ENCODE measurements at regions not wholly inside any gene's neighbourhood (a gene's known extent, or its start where the extent isn't known, plus 50 kb on each side); places are given as distances from the start of the nearest gene placed in this dataset.
A peak's percentile ranks its signal among the peaks of the same experiment; 100 is the strongest.

DNA sequence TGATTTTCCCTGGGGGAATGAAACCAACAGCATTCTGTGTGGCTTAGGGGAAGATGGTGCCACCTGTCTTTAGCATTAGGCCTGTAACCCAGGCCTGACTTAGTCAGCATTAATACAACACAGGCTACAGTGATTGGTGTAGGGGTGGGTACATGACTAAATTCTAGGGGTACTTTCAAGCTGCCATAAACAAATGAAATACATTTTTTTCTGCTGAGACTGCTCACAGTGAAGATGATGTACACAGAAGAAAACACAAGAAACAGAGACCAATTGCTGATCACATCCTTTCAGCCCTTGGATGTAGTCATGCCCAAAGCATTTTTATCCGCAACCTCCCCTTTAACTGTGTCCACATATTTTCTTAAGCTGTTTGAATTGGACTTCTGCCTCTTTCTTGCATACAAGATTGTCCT, 527.2 kb downstream of the KCTD16 start:
- DNase-seq (ENCODE audit: extremely low spot score, unreplicated experiment) = no peak
- Mint-ChIP-seq H3K27me3 (ENCODE audit: unreplicated experiment) (no peaks in the 10 kb centered on the region), H3K9me3 (ENCODE audit: unreplicated experiment) (peaks cover 5% of the 10 kb centered on the region), H3K27ac (ENCODE audit: unreplicated experiment) (peak overlapping the region; percentile 82), H3K4me3 (ENCODE audit: unreplicated experiment) (no peak overlapping the region), H3K36me3 (ENCODE audit: unreplicated experiment) (no peaks in the 10 kb centered on the region), H3K4me1 (ENCODE audit: unreplicated experiment) (peaks cover 26% of the 10 kb centered on the region)
- TF ChIP-seq, protein P1, sequence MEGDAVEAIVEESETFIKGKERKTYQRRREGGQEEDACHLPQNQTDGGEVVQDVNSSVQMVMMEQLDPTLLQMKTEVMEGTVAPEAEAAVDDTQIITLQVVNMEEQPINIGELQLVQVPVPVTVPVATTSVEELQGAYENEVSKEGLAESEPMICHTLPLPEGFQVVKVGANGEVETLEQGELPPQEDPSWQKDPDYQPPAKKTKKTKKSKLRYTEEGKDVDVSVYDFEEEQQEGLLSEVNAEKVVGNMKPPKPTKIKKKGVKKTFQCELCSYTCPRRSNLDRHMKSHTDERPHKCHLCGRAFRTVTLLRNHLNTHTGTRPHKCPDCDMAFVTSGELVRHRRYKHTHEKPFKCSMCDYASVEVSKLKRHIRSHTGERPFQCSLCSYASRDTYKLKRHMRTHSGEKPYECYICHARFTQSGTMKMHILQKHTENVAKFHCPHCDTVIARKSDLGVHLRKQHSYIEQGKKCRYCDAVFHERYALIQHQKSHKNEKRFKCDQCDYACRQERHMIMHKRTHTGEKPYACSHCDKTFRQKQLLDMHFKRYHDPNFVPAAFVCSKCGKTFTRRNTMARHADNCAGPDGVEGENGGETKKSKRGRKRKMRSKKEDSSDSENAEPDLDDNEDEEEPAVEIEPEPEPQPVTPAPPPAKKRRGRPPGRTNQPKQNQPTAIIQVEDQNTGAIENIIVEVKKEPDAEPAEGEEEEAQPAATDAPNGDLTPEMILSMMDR (IDR thresholded peaks at IDR 0.05) = peak; percentile 42

DNA sequence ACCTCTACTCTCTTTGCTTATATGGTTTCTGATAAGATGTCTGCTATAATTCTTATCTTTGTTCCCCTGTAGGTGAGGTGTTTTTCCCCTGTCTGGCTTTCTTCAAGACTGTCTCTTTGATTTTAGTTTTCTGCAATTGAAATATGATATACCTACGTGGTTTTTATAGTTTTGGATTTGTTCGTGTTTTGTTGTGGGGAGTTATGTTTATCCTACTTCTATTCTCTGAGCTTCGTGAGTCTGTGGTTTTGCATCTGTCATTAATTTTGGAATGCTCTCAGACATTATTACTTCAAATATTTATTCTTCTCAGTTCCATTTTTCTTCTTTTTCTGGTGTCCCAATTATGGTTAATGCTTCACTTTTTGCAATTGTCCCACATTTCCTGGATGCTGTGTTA, 521.3 kb downstream of the KCTD16 start:
- TF ChIP-seq, protein P1 (IDR thresholded peaks at IDR 0.05) = no peak
- no peak for DNase-seq (ENCODE audit: extremely low spot score, unreplicated experiment)
- H3K27ac Mint-ChIP-seq (ENCODE audit: unreplicated experiment) = no peak overlapping the region

DNA sequence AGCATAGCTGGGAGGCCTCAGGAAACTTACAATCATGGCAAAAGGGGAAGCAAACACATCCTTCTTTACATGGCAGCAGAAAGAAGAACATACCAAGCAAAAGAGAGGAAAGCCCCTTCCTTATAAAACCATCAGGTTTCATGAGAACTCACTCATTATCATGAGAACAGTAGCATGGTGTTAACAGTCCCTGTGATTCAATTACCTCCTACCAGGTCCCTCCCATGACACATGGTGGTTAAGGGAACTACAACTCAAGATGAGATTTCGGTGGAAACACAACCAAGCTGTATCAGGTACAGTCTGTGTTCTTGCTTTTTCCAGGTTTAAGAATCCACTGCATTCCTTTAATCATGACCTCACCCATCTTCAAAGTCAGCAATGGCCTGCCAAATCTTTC, 514.2 kb downstream of the KCTD16 start:
- H3K27me3 Mint-ChIP-seq (ENCODE audit: unreplicated experiment) = no peaks in the 10 kb centered on the region
- H3K27ac Mint-ChIP-seq (ENCODE audit: unreplicated experiment) = no peak overlapping the region
- TF ChIP-seq, protein P1 (IDR thresholded peaks at IDR 0.05) = no peak
- no peak overlapping the region for H3K4me3 Mint-ChIP-seq (ENCODE audit: unreplicated experiment)
- no peak for DNase-seq (ENCODE audit: extremely low spot score, unreplicated experiment)
- no peaks in the 10 kb centered on the region for H3K36me3 Mint-ChIP-seq (ENCODE audit: unreplicated experiment)
- peaks cover 11% of the 10 kb centered on the region for H3K9me3 Mint-ChIP-seq (ENCODE audit: unreplicated experiment)
- H3K4me1 Mint-ChIP-seq (ENCODE audit: unreplicated experiment) = no peaks in the 10 kb centered on the region

More for the DNA sequence above, 521.3 kb downstream of the KCTD16 start:
- Mint-ChIP-seq H3K4me3 (ENCODE audit: unreplicated experiment) (no peak overlapping the region), H3K36me3 (ENCODE audit: unreplicated experiment) (no peaks in the 10 kb centered on the region), H3K4me1 (ENCODE audit: unreplicated experiment) (peaks cover 10% of the 10 kb centered on the region), H3K27me3 (ENCODE audit: unreplicated experiment) (no peaks in the 10 kb centered on the region), H3K9me3 (ENCODE audit: unreplicated experiment) (peaks cover 11% of the 10 kb centered on the region)

DNA sequence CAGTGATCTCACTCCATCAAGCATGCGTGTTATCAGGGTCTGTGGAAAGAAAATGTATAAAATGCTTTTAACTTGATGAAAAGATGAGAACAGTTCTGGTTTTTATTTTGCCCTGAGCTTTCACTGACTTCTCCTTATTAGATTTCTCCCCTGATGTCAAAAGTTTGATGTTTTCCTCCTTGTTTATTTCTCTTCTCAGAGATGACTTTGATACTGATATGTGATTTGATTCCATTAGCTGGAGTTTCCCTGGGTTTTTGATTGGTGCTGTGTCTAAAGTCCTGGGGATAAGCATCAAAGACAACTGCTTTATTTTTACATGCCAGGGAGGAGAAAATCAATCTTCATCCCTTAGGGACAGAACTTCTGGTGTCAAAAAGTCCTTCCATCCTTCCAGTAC, 510.0 kb downstream of the KCTD16 start:
- TF ChIP-seq, protein P1 (IDR thresholded peaks at IDR 0.05) = no peak
- no peak overlapping the region for H3K27ac Mint-ChIP-seq (ENCODE audit: unreplicated experiment)
- no peaks in the 10 kb centered on the region for H3K36me3 Mint-ChIP-seq (ENCODE audit: unreplicated experiment)
- H3K4me3 Mint-ChIP-seq (ENCODE audit: unreplicated experiment) = no peak overlapping the region
- no peaks in the 10 kb centered on the region for H3K4me1 Mint-ChIP-seq (ENCODE audit: unreplicated experiment)
- H3K9me3 Mint-ChIP-seq (ENCODE audit: unreplicated experiment) = peaks cover 4% of the 10 kb centered on the region
- DNase-seq (ENCODE audit: extremely low spot score, unreplicated experiment) = no peak
- no peaks in the 10 kb centered on the region for H3K27me3 Mint-ChIP-seq (ENCODE audit: unreplicated experiment)

DNA sequence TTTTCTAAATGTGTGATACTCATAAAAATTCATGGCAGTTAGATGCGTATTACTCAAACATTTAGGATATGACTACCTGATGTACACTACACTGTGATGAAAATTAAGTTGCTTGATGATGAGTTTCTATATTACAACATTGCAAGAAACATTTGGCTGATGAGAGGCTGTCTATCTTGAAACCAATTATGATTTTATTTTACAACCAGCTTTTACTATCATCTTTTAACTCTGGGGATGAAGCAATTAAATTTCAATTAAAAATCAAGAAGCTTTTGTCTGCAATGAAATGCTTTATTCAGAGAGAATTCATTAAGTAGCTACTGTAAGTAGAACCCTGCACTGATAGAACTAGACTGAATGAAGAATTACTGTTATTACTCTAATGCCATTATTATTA, 500.4 kb downstream of the KCTD16 start:
- TF ChIP-seq, protein P1 (IDR thresholded peaks at IDR 0.05) = no peak
- Mint-ChIP-seq H3K27me3 (ENCODE audit: unreplicated experiment) (peaks cover 18% of the 10 kb centered on the region), H3K27ac (ENCODE audit: unreplicated experiment) (no peak overlapping the region), H3K36me3 (ENCODE audit: unreplicated experiment) (no peaks in the 10 kb centered on the region), H3K4me1 (ENCODE audit: unreplicated experiment) (no peaks in the 10 kb centered on the region), H3K4me3 (ENCODE audit: unreplicated experiment) (no peak overlapping the region), H3K9me3 (ENCODE audit: unreplicated experiment) (peaks cover 2% of the 10 kb centered on the region)
- no peak for DNase-seq (ENCODE audit: extremely low spot score, unreplicated experiment)
